ENCODE measurements at regions not wholly inside any gene's neighbourhood (a gene's known extent, or its start where the extent isn't known, plus 50 kb on each side); places are given as distances from the start of the nearest gene placed in this dataset.

- H3K36me3 ChIP-seq (ENCODE audit: control insufficient read depth, insufficient read depth, low read length) = no peaks in the 10 kb centered on the region
- no peaks in the 10 kb centered on the region for H3K4me1 ChIP-seq (ENCODE audit: control insufficient read depth, insufficient read depth, low read length)
- WGBS, 2 experiments = no CpG with 5 or more reads among the region's 1 CpG
- no peaks in the 10 kb centered on the region for H3K27me3 ChIP-seq (ENCODE audit: control insufficient read depth, insufficient read depth, low read length, poor library complexity, severe bottlenecking)
- no peaks in the 10 kb centered on the region for H3K9me3 ChIP-seq (ENCODE audit: control insufficient read depth, low read length)
- H3K4me3 ChIP-seq (ENCODE audit: insufficient read depth, low read depth, low read length) = no peak overlapping the region
- H3K27ac ChIP-seq (ENCODE audit: insufficient read depth, low read depth, low read length, poor library complexity, severe bottlenecking) = no peak overlapping the region
These were observed 107.6 kb downstream of the RFC3 start for GRCh38 chr13:33925563-33925962.

GRCh38 chr13:33927315-33927714 is 109.4 kb downstream of the RFC3 start:
- Histone ChIP-seq H3K4me1 (ENCODE audit: control insufficient read depth, insufficient read depth, low read length) (no peaks in the 10 kb centered on the region), H3K4me3 (ENCODE audit: insufficient read depth, low read depth, low read length) (no peak overlapping the region), H3K36me3 (ENCODE audit: control insufficient read depth, insufficient read depth, low read length) (no peaks in the 10 kb centered on the region), H3K27ac (ENCODE audit: insufficient read depth, low read depth, low read length, poor library complexity, severe bottlenecking) (no peak overlapping the region), H3K9me3 (ENCODE audit: control insufficient read depth, low read length) (no peaks in the 10 kb centered on the region), H3K27me3 (ENCODE audit: control insufficient read depth, insufficient read depth, low read length, poor library complexity, severe bottlenecking) (no peaks in the 10 kb centered on the region)
- WGBS, 2 experiments = 40 to 63% methylated on average over 1 of the region's 1 CpG

- Histone ChIP-seq H3K27me3 (ENCODE audit: control insufficient read depth, insufficient read depth, low read length, poor library complexity, severe bottlenecking) (no peaks in the 10 kb centered on the region), H3K27ac (ENCODE audit: insufficient read depth, low read depth, low read length, poor library complexity, severe bottlenecking) (no peak overlapping the region), H3K4me1 (ENCODE audit: control insufficient read depth, insufficient read depth, low read length) (no peaks in the 10 kb centered on the region), H3K36me3 (ENCODE audit: control insufficient read depth, insufficient read depth, low read length) (no peaks in the 10 kb centered on the region), H3K4me3 (ENCODE audit: insufficient read depth, low read depth, low read length) (no peak overlapping the region), H3K9me3 (ENCODE audit: control insufficient read depth, low read length) (no peaks in the 10 kb centered on the region)
- 83 to 96% methylated on average over 3 to 5 of the region's 5 CpGs for WGBS, 2 experiments
These were observed 113.7 kb downstream of the RFC3 start for GRCh38 chr13:33931397-33932311.

GRCh38 chr13:33932769-33933406 is 114.9 kb downstream of the RFC3 start:
- no peaks in the 10 kb centered on the region for H3K9me3 ChIP-seq (ENCODE audit: control insufficient read depth, low read length)
- peaks cover 7% of the 10 kb centered on the region for H3K4me1 ChIP-seq (ENCODE audit: control insufficient read depth, insufficient read depth, low read length)
- 88 to 98% methylated on average over 3 of the region's 3 CpGs for WGBS, 2 experiments
- H3K27ac ChIP-seq (ENCODE audit: insufficient read depth, low read depth, low read length, poor library complexity, severe bottlenecking) = no peak overlapping the region
- no peaks in the 10 kb centered on the region for H3K36me3 ChIP-seq (ENCODE audit: control insufficient read depth, insufficient read depth, low read length)
- no peak overlapping the region for H3K4me3 ChIP-seq (ENCODE audit: insufficient read depth, low read depth, low read length)
- H3K27me3 ChIP-seq (ENCODE audit: control insufficient read depth, insufficient read depth, low read length, poor library complexity, severe bottlenecking) = no peaks in the 10 kb centered on the region

GRCh38 chr13:33933810-33934209 is 115.9 kb downstream of the RFC3 start:
- Histone ChIP-seq H3K4me3 (ENCODE audit: insufficient read depth, low read depth, low read length) (no peak overlapping the region), H3K36me3 (ENCODE audit: control insufficient read depth, insufficient read depth, low read length) (no peaks in the 10 kb centered on the region), H3K9me3 (ENCODE audit: control insufficient read depth, low read length) (no peaks in the 10 kb centered on the region), H3K27me3 (ENCODE audit: control insufficient read depth, insufficient read depth, low read length, poor library complexity, severe bottlenecking) (no peaks in the 10 kb centered on the region), H3K27ac (ENCODE audit: insufficient read depth, low read depth, low read length, poor library complexity, severe bottlenecking) (no peak overlapping the region), H3K4me1 (ENCODE audit: control insufficient read depth, insufficient read depth, low read length) (peaks cover 8% of the 10 kb centered on the region)
- WGBS, 2 experiments = 90 to 93% methylated on average over 3 of the region's 3 CpGs

GRCh38 chr13:33934343-33934742 is 116.4 kb downstream of the RFC3 start:
- no peak overlapping the region for H3K4me3 ChIP-seq (ENCODE audit: insufficient read depth, low read depth, low read length)
- WGBS, 2 experiments = 69 to 74% methylated on average over 2 of the region's 2 CpGs

GRCh38 chr13:33934951-33935371 is 117.0 kb downstream of the RFC3 start:
- Histone ChIP-seq H3K27ac (ENCODE audit: insufficient read depth, low read depth, low read length, poor library complexity, severe bottlenecking) (no peak overlapping the region), H3K36me3 (ENCODE audit: control insufficient read depth, insufficient read depth, low read length) (no peaks in the 10 kb centered on the region), H3K9me3 (ENCODE audit: control insufficient read depth, low read length) (no peaks in the 10 kb centered on the region), H3K27me3 (ENCODE audit: control insufficient read depth, insufficient read depth, low read length, poor library complexity, severe bottlenecking) (no peaks in the 10 kb centered on the region), H3K4me1 (ENCODE audit: control insufficient read depth, insufficient read depth, low read length) (peaks cover 8% of the 10 kb centered on the region), H3K4me3 (ENCODE audit: insufficient read depth, low read depth, low read length) (no peak overlapping the region)

More at GRCh38 chr13:33934343-33934742, 116.4 kb downstream of the RFC3 start:
- no peak overlapping the region for H3K27ac ChIP-seq (ENCODE audit: insufficient read depth, low read depth, low read length, poor library complexity, severe bottlenecking)
- peaks cover 8% of the 10 kb centered on the region for H3K4me1 ChIP-seq (ENCODE audit: control insufficient read depth, insufficient read depth, low read length)
- H3K9me3 ChIP-seq (ENCODE audit: control insufficient read depth, low read length) = no peaks in the 10 kb centered on the region
- no peaks in the 10 kb centered on the region for H3K36me3 ChIP-seq (ENCODE audit: control insufficient read depth, insufficient read depth, low read length)
- no peaks in the 10 kb centered on the region for H3K27me3 ChIP-seq (ENCODE audit: control insufficient read depth, insufficient read depth, low read length, poor library complexity, severe bottlenecking)

- Histone ChIP-seq H3K27ac (ENCODE audit: insufficient read depth, low read depth, low read length, poor library complexity, severe bottlenecking) (no peak overlapping the region), H3K36me3 (ENCODE audit: control insufficient read depth, insufficient read depth, low read length) (no peaks in the 10 kb centered on the region), H3K4me1 (ENCODE audit: control insufficient read depth, insufficient read depth, low read length) (peaks cover 8% of the 10 kb centered on the region), H3K9me3 (ENCODE audit: control insufficient read depth, low read length) (no peaks in the 10 kb centered on the region), H3K27me3 (ENCODE audit: control insufficient read depth, insufficient read depth, low read length, poor library complexity, severe bottlenecking) (no peaks in the 10 kb centered on the region), H3K4me3 (ENCODE audit: insufficient read depth, low read depth, low read length) (no peak overlapping the region)
- 96 to 97% methylated on average over 3 to 4 of the region's 4 CpGs for WGBS, 2 experiments
These were observed 118.0 kb downstream of the RFC3 start for GRCh38 chr13:33935969-33936368.

GRCh38 chr13:33937373-33938098 is 119.6 kb downstream of the RFC3 start:
- Histone ChIP-seq H3K27me3 (ENCODE audit: control insufficient read depth, insufficient read depth, low read length, poor library complexity, severe bottlenecking) (no peaks in the 10 kb centered on the region), H3K36me3 (ENCODE audit: control insufficient read depth, insufficient read depth, low read length) (no peaks in the 10 kb centered on the region), H3K4me3 (ENCODE audit: insufficient read depth, low read depth, low read length) (no peak overlapping the region), H3K4me1 (ENCODE audit: control insufficient read depth, insufficient read depth, low read length) (peaks cover 8% of the 10 kb centered on the region), H3K27ac (ENCODE audit: insufficient read depth, low read depth, low read length, poor library complexity, severe bottlenecking) (peak overlapping the region; percentile 3), H3K9me3 (ENCODE audit: control insufficient read depth, low read length) (no peaks in the 10 kb centered on the region)
- WGBS, 2 experiments = 59 to 62% methylated on average over 2 to 3 of the region's 3 CpGs

GRCh38 chr13:33940256-33940655 is 122.3 kb downstream of the RFC3 start:
- Histone ChIP-seq H3K4me3 (ENCODE audit: insufficient read depth, low read depth, low read length) (no peak overlapping the region), H3K9me3 (ENCODE audit: control insufficient read depth, low read length) (no peaks in the 10 kb centered on the region), H3K27me3 (ENCODE audit: control insufficient read depth, insufficient read depth, low read length, poor library complexity, severe bottlenecking) (no peaks in the 10 kb centered on the region), H3K36me3 (ENCODE audit: control insufficient read depth, insufficient read depth, low read length) (no peaks in the 10 kb centered on the region), H3K4me1 (ENCODE audit: control insufficient read depth, insufficient read depth, low read length) (peaks cover 8% of the 10 kb centered on the region), H3K27ac (ENCODE audit: insufficient read depth, low read depth, low read length, poor library complexity, severe bottlenecking) (no peak overlapping the region)
- 92 to 100% methylated on average over 1 of the region's 1 CpG for WGBS, 2 experiments

Measured in ectodermal cell (in vitro differentiated cells).